Right ventricle myocardium inferior (tissue), 1 donor: ENCODE measurements at regions not wholly inside any gene's neighbourhood (a gene's known extent, or its start where the extent isn't known, plus 50 kb on each side); places are given as distances from the start of the nearest gene placed in this dataset.

ENCODE experiments used
- ATAC-seq: fragments of 200-7000 bp; cut with Tn5 transposase; one replicate; pipeline ENCODE4 v1.9.1; 2020; ENCODE audit warnings: mild to moderate bottlenecking, moderate library complexity
- DNase-seq: peaks from one replicate; pipeline ENCODE4 v3.0.0; 2021; ENCODE audit errors: missing footprints
- intact Hi-C: fragments of 100-400 bp; cut with DNase I; formaldehyde crosslinking; loops from one replicate; pipeline ENCODE4 v1.11.0; 2022
- donor health status: DM: no; HTN: yes; CAD: no; lungs with severe emphysema.

DNA sequence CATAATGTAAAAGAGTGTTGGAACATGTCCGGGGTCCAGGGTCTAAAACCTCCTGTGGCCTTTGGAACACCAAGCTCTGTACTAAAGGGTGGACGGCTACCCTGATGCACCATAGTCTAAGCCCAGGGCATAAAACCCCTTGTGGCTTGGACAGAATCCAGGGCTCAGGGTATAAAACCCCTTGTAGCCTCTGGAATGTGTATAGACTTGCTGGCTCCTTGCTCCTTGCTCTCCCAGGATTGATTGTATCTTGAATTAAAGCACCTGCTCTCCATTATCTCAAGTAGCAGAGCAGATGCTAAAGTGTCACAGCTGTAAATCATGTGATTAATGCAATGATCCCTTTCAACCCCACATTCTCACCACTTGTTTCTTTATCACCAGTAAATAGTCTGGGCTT lies 556.5 kb downstream of the LRFN5 start:
- ATAC-seq (no peak), DNase-seq (no peak)
- intact Hi-C loops, result no loop called here

DNA sequence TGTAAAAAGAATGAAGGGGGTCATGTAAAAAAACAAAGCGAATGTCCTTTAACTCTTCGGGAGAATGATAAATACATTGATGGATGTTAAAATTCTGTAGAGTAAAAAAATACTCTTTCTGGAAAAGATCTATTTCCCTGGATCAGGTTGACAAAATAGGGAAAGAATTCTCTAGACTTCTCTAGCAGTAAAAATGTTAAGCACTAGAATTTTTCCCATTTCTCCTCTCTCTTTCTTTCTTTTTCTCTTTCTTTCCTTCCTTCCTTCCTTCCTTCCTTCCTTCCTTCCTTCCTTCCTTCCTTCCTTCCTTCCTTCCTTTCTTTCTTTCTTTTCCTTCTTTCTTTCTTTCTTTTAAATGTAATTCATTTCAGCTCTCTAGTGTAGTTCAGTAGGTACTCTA lies 552.5 kb downstream of the LRFN5 start:
- DNase-seq (no peak), ATAC-seq (no peak)
- intact Hi-C loops, result no loop called here

DNA sequence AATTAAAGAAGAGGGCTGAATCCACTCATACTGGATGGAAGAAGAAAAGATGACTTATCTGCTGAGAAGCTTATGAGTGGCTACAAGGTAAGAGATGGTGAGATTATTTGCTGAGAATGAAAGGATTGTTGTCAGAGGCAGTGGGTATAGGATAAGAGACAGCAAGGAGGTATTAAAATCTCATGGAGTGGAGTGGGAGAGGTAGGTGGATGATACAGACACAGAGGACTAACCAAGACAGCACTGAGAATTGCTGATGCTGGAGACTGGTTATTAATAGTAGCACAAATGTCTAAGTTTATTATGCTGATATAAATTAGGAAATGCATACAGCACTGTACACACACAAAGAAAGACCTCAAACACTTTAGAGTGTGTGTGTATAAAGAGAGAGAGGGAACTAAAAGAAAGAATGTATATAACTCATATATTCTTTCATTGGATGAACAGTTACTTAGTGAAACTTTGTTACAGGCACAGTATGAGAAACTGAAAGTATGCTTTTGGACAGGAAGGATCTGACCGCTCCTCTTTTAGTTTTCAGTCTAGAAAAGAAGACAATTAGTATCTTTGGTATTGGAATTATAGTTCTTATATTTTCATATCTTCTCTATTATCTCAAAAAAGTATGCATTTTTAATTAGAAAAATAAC lies 543.1 kb downstream of the LRFN5 start:
- intact Hi-C loops, result no loop called here
- no peak for ATAC-seq
- DNase-seq, result no peak

DNA sequence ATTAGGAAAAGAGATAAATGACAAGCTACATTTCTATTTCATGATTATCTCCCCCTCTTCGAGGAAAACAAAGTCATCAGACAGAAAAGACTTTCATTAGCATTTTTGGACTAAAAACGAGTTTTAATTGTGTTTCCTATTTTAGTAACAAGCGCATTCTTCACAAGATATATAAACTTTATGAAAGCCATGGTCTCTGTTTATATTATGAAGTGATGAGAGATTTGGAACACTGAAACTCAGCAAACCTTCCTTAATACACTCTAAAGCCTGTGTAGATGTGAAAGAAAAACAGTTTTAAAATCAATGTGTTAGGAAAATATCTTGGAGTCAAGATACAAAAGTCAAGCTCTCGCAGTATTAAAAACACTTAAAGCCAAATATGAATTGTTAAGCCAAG lies 539.1 kb downstream of the LRFN5 start:
- ATAC-seq, result no peak
- DNase-seq, result no peak
- intact Hi-C loops, result no loop called here

DNA sequence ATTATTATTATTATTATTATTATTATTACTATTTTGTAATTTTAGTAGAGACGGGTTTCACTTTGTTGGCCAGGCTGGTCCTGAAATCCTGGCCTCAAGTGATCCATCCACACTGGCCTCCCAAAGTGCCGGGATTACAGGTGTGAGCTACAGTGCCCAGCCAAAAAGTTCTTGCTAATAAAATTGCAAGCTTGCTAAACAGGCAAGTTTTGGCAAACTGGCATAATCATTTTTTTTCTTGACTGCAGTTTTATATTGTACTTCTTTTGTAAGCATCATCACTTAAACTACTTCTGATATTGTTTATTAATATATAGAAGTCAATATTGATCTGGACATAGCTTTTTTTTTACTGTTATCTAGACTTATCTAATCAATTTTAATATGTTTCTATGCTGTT lies 536.4 kb downstream of the LRFN5 start:
- intact Hi-C loops, result no loop called here
- ATAC-seq (no peak), DNase-seq (no peak)

DNA sequence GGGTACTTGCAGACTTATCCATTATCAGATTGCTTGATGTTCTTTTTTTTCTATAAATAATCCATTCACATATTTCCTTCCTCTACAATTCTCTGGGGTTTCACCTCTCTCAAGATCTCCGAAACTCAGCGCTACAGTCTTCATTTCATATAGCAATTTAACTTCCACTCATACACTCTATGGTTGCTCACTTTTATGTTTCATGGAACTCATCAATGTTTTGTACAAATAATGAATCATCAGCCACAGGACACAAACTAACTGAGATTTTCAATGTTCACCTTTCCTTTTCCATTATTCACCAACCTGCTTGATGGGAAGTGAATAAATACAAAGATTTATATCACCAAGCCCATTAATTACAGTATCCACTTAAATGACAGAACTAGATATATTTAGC lies 534.7 kb downstream of the LRFN5 start:
- no peak for DNase-seq
- ATAC-seq, result no peak
- intact Hi-C loops, result no loop called here

DNA sequence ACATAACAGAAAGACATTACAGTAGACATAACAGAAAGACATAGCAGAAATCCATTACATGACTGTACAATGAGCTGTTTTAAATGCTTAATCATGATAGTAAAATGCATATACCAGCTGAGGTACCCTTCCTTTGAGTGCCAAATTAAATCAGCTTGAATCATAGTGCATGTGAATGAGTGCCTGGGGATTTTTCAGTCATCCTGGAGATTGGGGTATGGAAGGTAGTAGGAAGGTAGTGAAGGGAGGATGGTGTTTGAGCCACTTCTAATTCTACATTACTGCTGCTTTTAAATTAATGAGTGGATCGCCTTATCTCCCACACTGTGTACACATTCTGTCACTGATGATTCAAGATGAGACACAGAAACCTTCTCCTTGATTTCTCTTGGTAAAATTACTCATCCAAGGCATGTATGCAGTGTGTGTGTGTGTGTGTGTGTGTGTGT lies 534.2 kb downstream of the LRFN5 start:
- intact Hi-C loops, result no loop called here
- DNase-seq (no peak), ATAC-seq (no peak)

DNA sequence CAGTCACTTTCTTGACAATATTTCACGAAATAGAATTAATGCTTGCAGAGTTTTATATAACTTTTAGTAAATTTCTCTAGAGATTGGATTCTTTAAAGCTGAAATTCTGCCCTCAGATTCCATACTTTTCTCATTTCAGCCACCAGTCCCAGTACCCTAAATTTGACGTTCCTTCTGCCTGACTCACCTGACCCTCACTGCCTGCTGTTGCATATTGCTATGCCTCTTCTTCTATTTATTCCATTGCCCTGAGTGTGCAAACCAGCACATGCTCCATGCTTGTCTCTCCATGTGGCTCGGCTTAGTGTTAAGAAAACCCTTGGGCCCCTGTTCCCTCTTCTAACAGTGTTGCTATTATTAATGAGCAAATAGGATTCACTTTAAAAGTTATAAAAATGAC lies 533.3 kb downstream of the LRFN5 start:
- intact Hi-C loops, result no loop called here
- no peak for DNase-seq
- no peak for ATAC-seq

DNA sequence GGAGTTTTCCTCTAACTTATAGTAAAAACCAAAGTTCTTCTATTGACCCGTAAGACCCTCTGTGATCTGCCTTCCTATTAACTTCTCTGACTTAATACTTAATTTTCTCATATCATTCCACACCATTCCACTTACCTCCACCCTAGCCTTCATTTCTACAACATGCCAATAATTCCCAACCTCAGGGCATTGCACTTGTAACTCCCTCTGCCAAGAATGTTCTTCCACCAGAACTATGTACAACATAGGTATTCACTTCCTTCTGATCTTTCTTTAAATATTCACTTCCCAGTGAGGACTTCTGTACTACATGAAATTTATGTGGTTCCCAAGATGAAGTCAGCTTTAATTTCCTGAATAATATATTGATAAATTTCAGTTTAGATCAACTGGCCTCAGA lies 531.7 kb downstream of the LRFN5 start:
- ATAC-seq, result no peak
- DNase-seq, result no peak
- intact Hi-C loops, result no loop called here

DNA sequence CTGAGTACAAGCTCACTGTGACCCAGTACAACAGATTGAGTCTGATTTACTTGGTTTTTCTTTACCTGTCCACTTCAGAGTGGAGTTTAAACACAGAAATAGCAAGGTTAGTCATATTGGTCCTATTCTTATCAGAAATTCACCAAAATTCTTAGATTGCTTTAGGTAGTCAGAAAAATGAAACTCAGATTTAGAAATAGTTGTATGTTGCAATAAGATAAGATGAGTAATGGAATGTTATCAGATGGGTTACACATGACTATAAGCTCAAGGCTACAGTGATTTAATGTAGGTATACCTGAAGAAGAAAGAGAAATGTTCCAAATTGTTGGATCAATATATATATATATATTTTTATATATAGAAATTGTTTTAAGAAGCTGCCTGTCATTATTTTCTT lies 524.1 kb downstream of the LRFN5 start:
- intact Hi-C loops, result no loop called here
- ATAC-seq (no peak), DNase-seq (no peak)

DNA sequence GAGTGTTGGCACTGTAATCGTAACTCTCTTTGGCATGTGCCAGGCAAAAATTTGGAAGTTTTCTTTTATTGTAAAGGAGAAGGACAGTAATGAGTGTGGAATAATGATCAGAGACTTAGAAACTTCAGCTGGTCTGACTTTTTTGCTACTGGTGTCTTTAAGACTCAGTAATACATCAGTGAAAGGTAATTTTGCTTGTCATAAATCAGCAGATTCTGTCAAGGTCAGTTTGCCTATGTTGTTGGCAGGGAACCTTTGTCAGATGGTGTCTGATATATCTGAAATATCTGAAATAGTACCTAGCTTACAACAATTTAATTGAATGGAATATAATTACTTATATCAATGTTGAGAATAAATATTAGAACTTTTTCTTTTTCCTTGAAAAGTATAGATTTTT lies 516.9 kb downstream of the LRFN5 start:
- DNase-seq (no peak), ATAC-seq (no peak)
- intact Hi-C loops, result no loop called here

DNA sequence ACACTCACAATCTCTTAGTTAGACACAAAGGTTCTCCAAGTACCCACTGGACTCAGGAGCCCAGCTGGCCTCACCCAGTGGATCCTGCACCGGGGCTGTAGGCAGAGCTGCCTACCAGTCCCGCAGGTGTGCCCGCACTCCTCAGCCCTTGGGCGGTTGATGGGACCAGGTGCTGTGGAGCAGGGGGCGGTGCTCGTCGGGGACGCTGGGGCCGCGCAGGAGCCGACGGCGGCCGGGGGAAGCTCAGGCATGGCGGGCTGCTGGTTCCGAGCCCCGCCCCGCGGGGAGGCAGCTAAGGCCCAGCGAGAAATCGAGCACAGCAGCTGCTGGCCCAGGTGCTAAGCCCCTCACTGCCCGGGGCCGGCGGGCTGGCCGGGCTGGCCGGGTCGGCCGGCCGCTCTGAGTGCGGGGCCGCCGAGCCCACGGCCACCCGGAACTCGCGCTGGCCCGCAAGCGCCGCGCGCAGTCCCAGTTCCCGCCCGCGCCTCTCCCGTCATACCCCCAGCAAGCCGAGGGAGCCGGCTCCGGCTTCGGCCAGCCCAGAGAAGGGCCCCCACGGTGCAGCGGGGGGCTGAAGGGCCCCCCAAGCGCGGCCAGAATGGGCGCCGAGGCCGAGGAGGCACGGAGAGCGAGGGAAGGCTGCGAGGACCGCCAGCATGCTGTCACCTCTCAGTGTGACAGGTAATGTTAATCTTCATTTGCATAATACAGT lies 506.8 kb downstream of the LRFN5 start:
- intact Hi-C loops, result no loop called here
- DNase-seq, result no peak
- ATAC-seq, result no peak

DNA sequence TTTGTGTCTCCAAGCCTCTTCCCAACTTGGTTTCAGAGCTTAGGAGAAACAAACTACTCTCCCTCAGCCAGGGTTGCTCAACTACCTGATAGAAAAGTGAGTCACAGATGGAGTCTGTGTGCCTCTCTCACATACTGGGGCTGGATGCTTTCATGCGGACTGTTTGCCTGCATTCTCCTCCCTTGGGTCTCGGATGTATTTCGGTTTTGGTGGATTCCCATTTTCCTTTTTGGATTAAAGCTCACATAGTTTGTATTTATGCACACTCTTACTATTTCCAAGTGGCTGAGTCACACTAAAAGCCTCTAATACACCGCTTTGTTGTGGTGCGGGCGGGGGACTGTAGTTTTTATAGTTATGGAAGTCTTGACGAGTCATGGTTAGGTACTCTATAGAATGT lies 505.4 kb downstream of the LRFN5 start:
- ATAC-seq (no peak), DNase-seq (no peak)
- intact Hi-C loops, result no loop called here

DNA sequence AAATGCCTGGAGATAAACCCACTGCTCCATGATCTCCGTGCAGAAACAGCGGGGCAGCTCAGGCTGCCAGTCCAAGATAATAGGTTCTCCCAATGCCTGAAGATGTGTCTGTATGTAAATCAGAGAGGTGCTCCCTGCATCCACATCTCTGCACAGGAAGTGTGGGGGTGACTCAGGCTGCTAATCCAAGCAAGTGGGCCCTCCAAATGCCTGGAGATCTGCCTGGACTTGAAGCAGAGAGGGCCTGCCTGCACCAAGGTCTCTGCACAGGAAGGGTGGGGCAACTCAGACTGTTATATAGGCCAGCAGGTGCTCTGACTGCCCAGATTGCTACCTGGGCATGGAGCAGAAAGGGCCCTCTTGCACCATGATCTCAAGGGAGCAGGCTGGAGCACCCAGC lies 504.7 kb downstream of the LRFN5 start:
- no peak for DNase-seq
- intact Hi-C loops, result no loop called here

DNA sequence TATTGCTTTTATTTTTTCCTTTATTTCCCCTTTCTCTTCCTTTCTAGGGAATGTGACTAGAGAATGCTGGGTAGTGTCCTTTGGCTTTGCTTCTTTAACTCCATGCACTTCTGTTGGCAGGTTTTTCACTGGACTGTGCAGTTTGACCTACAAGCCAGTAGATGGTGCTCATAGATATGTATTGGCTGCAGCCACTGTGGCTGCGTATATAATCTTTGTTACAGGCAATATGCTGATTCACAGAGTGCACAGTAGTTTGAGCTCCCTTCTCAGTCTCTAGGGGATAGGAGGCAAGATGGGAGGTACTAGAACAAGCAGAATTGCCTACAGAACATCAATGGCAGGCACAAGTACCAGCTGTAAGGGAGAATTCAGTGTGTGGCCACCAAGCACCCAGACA lies 503.5 kb downstream of the LRFN5 start:
- DNase-seq (no peak), ATAC-seq (no peak)
- intact Hi-C loops, result no loop called here

More for the DNA sequence above, 504.7 kb downstream of the LRFN5 start:
- no peak for ATAC-seq

DNA sequence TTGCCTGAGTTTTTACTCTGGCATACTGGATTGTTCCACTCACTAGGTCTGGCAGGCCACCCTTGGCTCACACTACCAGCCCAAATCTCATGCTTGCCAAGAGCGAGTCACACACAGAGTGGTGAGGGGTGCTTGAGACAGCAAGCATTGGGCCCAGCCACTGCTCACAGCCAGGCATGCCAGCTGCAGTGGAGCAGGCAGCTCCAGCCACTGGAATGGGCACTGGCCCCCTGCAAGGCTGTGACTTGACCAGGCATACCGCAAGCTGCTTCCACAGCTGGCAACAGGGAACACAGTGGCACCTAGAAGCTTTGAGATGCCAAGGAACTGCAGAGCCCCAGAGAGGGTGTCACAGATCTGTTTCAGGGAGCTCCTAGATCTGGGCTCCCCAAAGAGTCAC lies 488.5 kb downstream of the LRFN5 start:
- no peak for ATAC-seq
- peak; percentile 39 for DNase-seq
- intact Hi-C loops, result no loop called here

DNA sequence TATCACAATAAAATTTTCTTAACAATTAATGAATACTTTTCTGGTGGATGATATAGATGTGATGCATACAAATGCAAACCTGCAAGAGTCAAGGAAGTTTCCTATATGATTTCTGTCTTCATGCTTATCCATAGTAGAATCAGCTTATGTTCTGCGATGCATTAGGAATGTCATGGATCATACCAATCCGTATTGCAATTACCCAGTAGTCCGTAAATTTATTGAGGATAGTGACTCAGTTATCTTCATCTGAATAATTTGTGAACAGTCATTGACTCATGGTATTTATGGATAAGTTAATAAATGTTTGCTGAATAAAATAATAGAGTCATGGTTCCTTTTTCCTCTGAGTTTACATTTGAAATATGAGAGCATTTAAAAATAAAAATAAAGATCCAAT lies 483.4 kb downstream of the LRFN5 start:
- intact Hi-C loops, result no loop called here
- DNase-seq, result no peak

DNA sequence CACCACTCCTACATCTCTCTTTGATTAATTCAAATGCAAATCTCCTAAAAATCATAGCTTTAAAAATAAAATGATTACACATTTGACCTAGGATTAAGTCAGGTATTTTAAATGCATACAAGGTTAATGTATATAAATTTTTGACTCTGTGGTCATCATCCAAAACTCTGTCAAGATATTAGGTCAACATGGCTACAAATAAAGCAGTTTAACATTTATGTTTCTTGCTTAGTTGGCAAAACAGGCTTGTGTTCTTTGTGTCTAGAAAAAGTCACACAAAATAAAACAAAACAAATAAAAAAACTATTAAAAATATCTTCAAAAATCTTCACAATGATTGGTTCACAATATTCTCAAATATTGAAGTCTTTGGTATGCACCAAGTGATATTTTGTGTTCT lies 473.2 kb downstream of the LRFN5 start:
- DNase-seq (no peak), ATAC-seq (no peak)
- intact Hi-C loops, result no loop called here

More for the DNA sequence above, 483.4 kb downstream of the LRFN5 start:
- ATAC-seq, result no peak

DNA sequence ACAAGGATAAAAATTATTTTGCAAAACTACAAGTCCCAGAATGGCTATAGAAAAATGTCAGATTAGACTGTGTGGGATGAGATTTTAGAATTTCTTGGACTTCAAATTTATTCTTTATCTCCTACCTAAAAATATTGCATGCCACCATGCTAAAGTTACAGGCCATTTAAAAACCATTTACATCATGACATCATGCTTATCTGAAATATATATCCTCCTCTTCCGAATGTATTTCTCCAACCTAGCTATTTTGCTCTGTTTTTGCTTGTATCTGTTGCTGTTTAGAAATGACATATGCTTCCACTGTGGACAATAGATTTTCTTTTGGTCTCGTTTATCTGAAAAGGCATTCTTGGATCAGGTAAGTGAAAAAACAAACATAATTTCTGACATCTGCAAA lies 471.7 kb downstream of the LRFN5 start:
- intact Hi-C loops, result no loop called here
- DNase-seq (no peak), ATAC-seq (no peak)

DNA sequence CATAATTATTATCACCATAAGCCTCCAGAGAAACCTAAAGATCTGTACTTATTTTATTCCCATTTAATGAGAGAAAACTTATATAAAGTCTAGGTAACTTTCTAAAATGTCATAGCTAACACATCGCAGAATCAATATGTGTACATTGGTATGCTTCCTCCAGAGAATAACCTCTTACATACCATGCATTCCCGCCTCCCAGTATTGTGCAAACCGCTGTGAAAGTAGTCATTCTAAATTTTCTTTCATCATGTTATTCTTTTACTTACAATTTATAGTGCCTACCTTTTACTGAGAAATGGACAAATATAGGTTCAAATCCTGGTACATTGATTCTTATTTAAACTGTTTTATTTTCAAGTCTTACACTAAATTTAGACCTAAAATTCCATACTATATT lies 463.4 kb downstream of the LRFN5 start:
- ATAC-seq, result no peak
- intact Hi-C loops, result no loop called here
- no peak for DNase-seq

DNA sequence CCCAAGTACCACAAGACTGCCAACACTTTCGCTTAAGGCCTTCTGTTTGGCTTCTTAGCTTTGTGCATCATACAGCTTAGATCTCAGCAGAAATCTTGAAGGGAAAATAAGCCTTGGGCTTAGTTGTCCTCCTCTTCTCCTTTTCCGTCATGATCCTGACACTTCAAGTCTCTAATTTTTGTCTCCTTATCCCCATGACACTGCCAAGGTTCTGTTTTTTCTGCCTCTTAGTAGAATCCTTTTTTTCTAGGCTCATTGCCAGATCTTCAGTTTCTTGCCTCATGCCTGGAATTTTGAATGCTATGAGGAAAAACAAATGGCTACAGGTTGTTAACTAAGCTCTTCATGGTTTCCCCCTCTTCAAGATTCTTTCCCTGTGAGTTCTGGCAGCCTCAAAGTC lies 450.4 kb downstream of the LRFN5 start:
- ATAC-seq (no peak), DNase-seq (no peak)
- intact Hi-C loops, result no loop called here
